ENCODE measurements at regions not wholly inside any gene's neighbourhood (a gene's known extent, or its start where the extent isn't known, plus 50 kb on each side); places are given as distances from the start of the nearest gene placed in this dataset.

- peak overlapping the region in 1 of 3 donors; percentile 20 for H3K27ac Mint-ChIP-seq
- H3K9me3 Mint-ChIP-seq: peaks cover 0 to 5% (median 0%) of the 10 kb centered on the region in 7 donors
- H3K36me3 Mint-ChIP-seq: no peaks in the 10 kb centered on the region
- H3K4me3 Mint-ChIP-seq: no peak overlapping the region
- ATAC-seq (ENCODE audit: low read depth in 2 of 2): no peak
- no peaks in the 10 kb centered on the region for H3K4me1 Mint-ChIP-seq
- Histone ChIP-seq H3K27ac (ENCODE audit: insufficient read depth, low read length, poor library complexity, severe bottlenecking) (no peak overlapping the region), H3K4me3 (ENCODE audit: low read depth, low read length) (no peak overlapping the region), H3K9me3 (ENCODE audit: control insufficient read depth in 2 of 2, low read length in 2 of 2) (no peaks in the 10 kb centered on the region), H3K4me1 (ENCODE audit: control insufficient read depth, insufficient read depth, low read length, poor library complexity, severe bottlenecking) (no peaks in the 10 kb centered on the region), H3K36me3 (ENCODE audit: control insufficient read depth, insufficient read depth, low read length) (no peaks in the 10 kb centered on the region), H3K27me3 (ENCODE audit: control insufficient read depth, insufficient read depth, low read length) (peaks cover 4% of the 10 kb centered on the region)
- peaks cover 23% of the 10 kb centered on the region for H3K27me3 Mint-ChIP-seq
- DNase-seq: no peak
Measured at GRCh38 chr6:45815466-45816125, 200.1 kb downstream of the CLIC5 start.

GRCh38 chr6:45814772-45815171, 200.9 kb downstream of the CLIC5 start:
- no peaks in the 10 kb centered on the region for H3K36me3 Mint-ChIP-seq
- H3K4me3 ChIP-seq (ENCODE audit: low read depth, low read length): no peak overlapping the region
- ATAC-seq (ENCODE audit: low read depth in 2 of 2): no peak

GRCh38 chr6:45813943-45814342, 201.7 kb downstream of the CLIC5 start:
- DNase-seq: no peak
- no peaks in the 10 kb centered on the region for H3K36me3 ChIP-seq (ENCODE audit: control insufficient read depth, insufficient read depth, low read length)
- H3K27ac Mint-ChIP-seq: no peak overlapping the region

More at GRCh38 chr6:45814772-45815171, 200.9 kb downstream of the CLIC5 start:
- peaks cover 20% of the 10 kb centered on the region for H3K27me3 Mint-ChIP-seq
- H3K9me3 Mint-ChIP-seq: peaks cover 0 to 5% (median 0%) of the 10 kb centered on the region in 7 donors
- Histone ChIP-seq H3K9me3 (ENCODE audit: control insufficient read depth in 2 of 2, low read length in 2 of 2) (no peaks in the 10 kb centered on the region), H3K27ac (ENCODE audit: insufficient read depth, low read length, poor library complexity, severe bottlenecking) (no peak overlapping the region), H3K27me3 (ENCODE audit: control insufficient read depth, insufficient read depth, low read length) (peaks cover 4% of the 10 kb centered on the region), H3K4me1 (ENCODE audit: control insufficient read depth, insufficient read depth, low read length, poor library complexity, severe bottlenecking) (no peaks in the 10 kb centered on the region), H3K36me3 (ENCODE audit: control insufficient read depth, insufficient read depth, low read length) (no peaks in the 10 kb centered on the region)
- H3K4me1 Mint-ChIP-seq: no peaks in the 10 kb centered on the region
- DNase-seq: no peak
- H3K4me3 Mint-ChIP-seq: no peak overlapping the region
- no peak overlapping the region for H3K27ac Mint-ChIP-seq

GRCh38 chr6:45812922-45813321, 202.7 kb downstream of the CLIC5 start:
- H3K36me3 ChIP-seq (ENCODE audit: control insufficient read depth, insufficient read depth, low read length): no peaks in the 10 kb centered on the region
- H3K4me1 ChIP-seq (ENCODE audit: control insufficient read depth, insufficient read depth, low read length, poor library complexity, severe bottlenecking): no peaks in the 10 kb centered on the region
- no peaks in the 10 kb centered on the region for H3K9me3 ChIP-seq (ENCODE audit: control insufficient read depth in 2 of 2, low read length in 2 of 2)
- H3K27me3 Mint-ChIP-seq: peaks cover 25% of the 10 kb centered on the region
- no peak for ATAC-seq (ENCODE audit: low read depth in 2 of 2)
- no peak overlapping the region for H3K4me3 Mint-ChIP-seq
- no peak overlapping the region for H3K27ac ChIP-seq (ENCODE audit: insufficient read depth, low read length, poor library complexity, severe bottlenecking)
- peaks cover 0 to 4% (median 0%) of the 10 kb centered on the region in 7 donors for H3K9me3 Mint-ChIP-seq
- no peak overlapping the region for H3K4me3 ChIP-seq (ENCODE audit: low read depth, low read length)
- H3K4me1 Mint-ChIP-seq: no peaks in the 10 kb centered on the region
- peaks cover 4% of the 10 kb centered on the region for H3K27me3 ChIP-seq (ENCODE audit: control insufficient read depth, insufficient read depth, low read length)
- no peak overlapping the region for H3K27ac Mint-ChIP-seq
- no peak for DNase-seq
- no peaks in the 10 kb centered on the region for H3K36me3 Mint-ChIP-seq

More at GRCh38 chr6:45813943-45814342, 201.7 kb downstream of the CLIC5 start:
- H3K4me1 ChIP-seq (ENCODE audit: control insufficient read depth, insufficient read depth, low read length, poor library complexity, severe bottlenecking): no peaks in the 10 kb centered on the region
- Mint-ChIP-seq H3K4me1 (no peaks in the 10 kb centered on the region), H3K27me3 (peaks cover 25% of the 10 kb centered on the region), H3K4me3 (no peak overlapping the region), H3K36me3 (no peaks in the 10 kb centered on the region), H3K9me3 (peaks cover 0 to 5% (median 0%) of the 10 kb centered on the region in 7 donors)
- no peak overlapping the region for H3K4me3 ChIP-seq (ENCODE audit: low read depth, low read length)
- no peak overlapping the region for H3K27ac ChIP-seq (ENCODE audit: insufficient read depth, low read length, poor library complexity, severe bottlenecking)
- ATAC-seq (ENCODE audit: low read depth in 2 of 2): no peak
- H3K27me3 ChIP-seq (ENCODE audit: control insufficient read depth, insufficient read depth, low read length): peaks cover 4% of the 10 kb centered on the region
- H3K9me3 ChIP-seq (ENCODE audit: control insufficient read depth in 2 of 2, low read length in 2 of 2): no peaks in the 10 kb centered on the region

GRCh38 chr6:45808917-45809316, 206.7 kb downstream of the CLIC5 start:
- Mint-ChIP-seq H3K36me3 (no peaks in the 10 kb centered on the region), H3K4me1 (no peaks in the 10 kb centered on the region), H3K9me3 (peaks cover 0 to 4% (median 0%) of the 10 kb centered on the region in 7 donors), H3K4me3 (no peak overlapping the region), H3K27ac (no peak overlapping the region), H3K27me3 (peaks cover 21% of the 10 kb centered on the region)
- DNase-seq (no peak), ATAC-seq (ENCODE audit: low read depth in 2 of 2) (no peak)
- peaks cover 2% of the 10 kb centered on the region for H3K27me3 ChIP-seq (ENCODE audit: control insufficient read depth, insufficient read depth, low read length)
- H3K4me1 ChIP-seq (ENCODE audit: control insufficient read depth, insufficient read depth, low read length, poor library complexity, severe bottlenecking): no peaks in the 10 kb centered on the region
- no peaks in the 10 kb centered on the region for H3K36me3 ChIP-seq (ENCODE audit: control insufficient read depth, insufficient read depth, low read length)
- H3K4me3 ChIP-seq (ENCODE audit: low read depth, low read length): no peak overlapping the region
- H3K27ac ChIP-seq (ENCODE audit: insufficient read depth, low read length, poor library complexity, severe bottlenecking): no peak overlapping the region
- H3K9me3 ChIP-seq (ENCODE audit: control insufficient read depth in 2 of 2, low read length in 2 of 2): no peaks in the 10 kb centered on the region

GRCh38 chr6:45808042-45808645, 207.5 kb downstream of the CLIC5 start:
- no peaks in the 10 kb centered on the region for H3K36me3 Mint-ChIP-seq
- no peak overlapping the region for H3K27ac Mint-ChIP-seq
- Histone ChIP-seq H3K27me3 (ENCODE audit: control insufficient read depth, insufficient read depth, low read length) (peaks cover 2% of the 10 kb centered on the region), H3K4me3 (ENCODE audit: low read depth, low read length) (no peak overlapping the region), H3K36me3 (ENCODE audit: control insufficient read depth, insufficient read depth, low read length) (no peaks in the 10 kb centered on the region), H3K4me1 (ENCODE audit: control insufficient read depth, insufficient read depth, low read length, poor library complexity, severe bottlenecking) (no peaks in the 10 kb centered on the region), H3K27ac (ENCODE audit: insufficient read depth, low read length, poor library complexity, severe bottlenecking) (no peak overlapping the region), H3K9me3 (ENCODE audit: control insufficient read depth in 2 of 2, low read length in 2 of 2) (no peaks in the 10 kb centered on the region)
- H3K4me1 Mint-ChIP-seq: no peaks in the 10 kb centered on the region
- H3K27me3 Mint-ChIP-seq: peaks cover 21% of the 10 kb centered on the region
- no peak overlapping the region for H3K4me3 Mint-ChIP-seq
- H3K9me3 Mint-ChIP-seq: peaks cover 0 to 4% (median 0%) of the 10 kb centered on the region in 7 donors
- no peak for ATAC-seq (ENCODE audit: low read depth in 2 of 2)
- no peak for DNase-seq

- H3K4me1 ChIP-seq (ENCODE audit: control insufficient read depth, insufficient read depth, low read length, poor library complexity, severe bottlenecking): no peaks in the 10 kb centered on the region
- DNase-seq (no peak), ATAC-seq (ENCODE audit: low read depth in 2 of 2) (no peak)
- Mint-ChIP-seq H3K4me3 (no peak overlapping the region), H3K27me3 (peaks cover 21% of the 10 kb centered on the region), H3K4me1 (no peaks in the 10 kb centered on the region), H3K9me3 (peaks cover 0 to 4% (median 0%) of the 10 kb centered on the region in 7 donors), H3K27ac (no peak overlapping the region), H3K36me3 (no peaks in the 10 kb centered on the region)
- no peaks in the 10 kb centered on the region for H3K36me3 ChIP-seq (ENCODE audit: control insufficient read depth, insufficient read depth, low read length)
- no peak overlapping the region for H3K27ac ChIP-seq (ENCODE audit: insufficient read depth, low read length, poor library complexity, severe bottlenecking)
- H3K4me3 ChIP-seq (ENCODE audit: low read depth, low read length): no peak overlapping the region
- no peaks in the 10 kb centered on the region for H3K9me3 ChIP-seq (ENCODE audit: control insufficient read depth in 2 of 2, low read length in 2 of 2)
- H3K27me3 ChIP-seq (ENCODE audit: control insufficient read depth, insufficient read depth, low read length): peaks cover 2% of the 10 kb centered on the region
Measured at GRCh38 chr6:45807311-45808041, 208.2 kb downstream of the CLIC5 start.
